GM23338 (cell line): ENCODE measurements at regions not wholly inside any gene's neighbourhood (a gene's known extent, or its start where the extent isn't known, plus 50 kb on each side); places are given as distances from the start of the nearest gene placed in this dataset.

Source experiments
- ATAC-seq: fragments of 200-7000 bp; cut with Tn5 transposase; 3 replicates; pipeline ENCODE4 v1.9.1; 2020
- DNase-seq: peaks from one replicate; pipeline ENCODE4 v3.0.0-alpha.2; 2015; ENCODE audit warnings: low spot score
- H2AFZ ChIP-seq: fragments of 200-600 bp; sonication (generic); 2 replicates; pipeline ENCODE4 v1.8.0; 2016; ENCODE audit warnings: antibody characterized with exemption, mild to moderate bottlenecking, moderate library complexity
- H3F3A ChIP-seq: fragments of 200-600 bp; sonication (generic); replicated peaks from 2 replicates; pipeline ENCODE4 v1.8.0; 2017; ENCODE audit warnings: antibody characterized with exemption, mixed run types, low read depth
- H3K27ac ChIP-seq: fragments of 200-600 bp; sonication (generic); 2 replicates; pipeline ENCODE4 v1.6.1; 2016; ENCODE audit warnings: low read depth
- H3K27me3 ChIP-seq: fragments of 200-600 bp; sonication (generic); 2 replicates; pipeline ENCODE4 v1.8.0; 2016; ENCODE audit warnings: mild to moderate bottlenecking, mixed run types, moderate library complexity; ENCODE audit not compliant: insufficient read depth
- H3K36me3 ChIP-seq: fragments of 200-600 bp; sonication (generic); 2 replicates; pipeline ENCODE4 v1.8.0; 2016; ENCODE audit warnings: mild to moderate bottlenecking; ENCODE audit not compliant: insufficient read depth
- H3K4me1 ChIP-seq: fragments of 200-600 bp; sonication (generic); 2 replicates; pipeline ENCODE4 v1.8.0; 2016; ENCODE audit warnings: mild to moderate bottlenecking, moderate library complexity; ENCODE audit not compliant: insufficient read depth
- H3K4me2 ChIP-seq: fragments of 200-600 bp; sonication (generic); 2 replicates; pipeline ENCODE4 v1.7.1; 2017; ENCODE audit warnings: mixed run types
- H3K4me3 ChIP-seq: fragments of 200-600 bp; sonication (generic); 2 replicates; pipeline ENCODE4 v1.6.1; 2016; ENCODE audit warnings: mixed run types
- H3K79me2 ChIP-seq: fragments of 200-600 bp; sonication (generic); replicated peaks from 2 replicates; pipeline ENCODE4 v1.8.0; 2017; ENCODE audit warnings: mild to moderate bottlenecking; ENCODE audit not compliant: insufficient read depth
- H3K9me2 ChIP-seq: fragments of 200-600 bp; sonication (generic); 2 replicates; pipeline ENCODE4 v1.8.0; 2017; ENCODE audit not compliant: insufficient read depth
- H4K20me1 ChIP-seq: fragments of 200-600 bp; sonication (generic); replicated peaks from 2 replicates; pipeline ENCODE4 v1.8.0; 2017; ENCODE audit warnings: mild to moderate bottlenecking; ENCODE audit not compliant: insufficient read depth
- H3K27ac Mint-ChIP-seq: 2 replicates; pipeline ENCODE4 v1.8.0; 2020; ENCODE audit warnings: inconsistent platforms, mild to moderate bottlenecking, moderate library complexity, mixed read lengths
- H3K27me3 Mint-ChIP-seq: 3 replicates; pipeline ENCODE4 v1.8.0; 2022; ENCODE audit warnings: low read depth, mild to moderate bottlenecking, moderate library complexity, mixed read lengths, inconsistent platforms; ENCODE audit not compliant: insufficient read depth, poor library complexity
- H3K36me3 Mint-ChIP-seq: 3 replicates; pipeline ENCODE4 v1.8.0; 2021; ENCODE audit warnings: low read depth, mild to moderate bottlenecking, inconsistent platforms, moderate library complexity, mixed read lengths
- H3K4me1 Mint-ChIP-seq: 3 replicates; pipeline ENCODE4 v1.8.0; 2020; ENCODE audit warnings: mild to moderate bottlenecking, inconsistent platforms, mixed read lengths
- H3K4me3 Mint-ChIP-seq: 3 replicates; pipeline ENCODE4 v1.8.0; 2021; ENCODE audit warnings: moderate library complexity, mild to moderate bottlenecking, inconsistent platforms, mixed read lengths
- H3K9me3 Mint-ChIP-seq: 3 replicates; pipeline ENCODE4 v1.8.0; 2020; ENCODE audit warnings: moderate library complexity, mild to moderate bottlenecking, inconsistent platforms, mixed read lengths
- CREB1 ChIP-seq: fragments of 250-450 bp; sonication (Bioruptor Pico); IDR thresholded peaks from 2 replicates; pipeline ENCODE4 v1.5.0; 2020; ENCODE audit warnings: low read depth, mild to moderate bottlenecking, moderate library complexity
- ETS1 ChIP-seq: IDR thresholded peaks from 2 replicates; pipeline ENCODE4 v1.6.1; 2016; ENCODE audit warnings: antibody characterized with exemption
- EZH2 ChIP-seq: fragments of 200-600 bp; sonication (generic); IDR thresholded peaks from one replicate; pipeline ENCODE4 v1.8.0; 2017; ENCODE audit warnings: antibody characterized with exemption, mild to moderate bottlenecking, low read depth; ENCODE audit not compliant: unreplicated experiment
- POLR2AphosphoS5 ChIP-seq: IDR thresholded peaks from 2 replicates; pipeline ENCODE4 v1.6.1; 2016; ENCODE audit warnings: antibody characterized with exemption, low read depth
- STAT1 ChIP-seq: IDR thresholded peaks from one replicate; pipeline ENCODE4 v1.6.1; 2016; ENCODE audit warnings: antibody characterized with exemption; ENCODE audit not compliant: unreplicated experiment
- ZNF331 ChIP-seq: fragments of 250-450 bp; sonication (Bioruptor Pico); IDR thresholded peaks from 2 replicates; pipeline ENCODE4 v1.5.0; 2020; ENCODE audit warnings: low read depth, mild to moderate bottlenecking, moderate library complexity
- ZNF462 ChIP-seq: fragments of 250-450 bp; sonication (Bioruptor Pico); IDR thresholded peaks from 2 replicates; pipeline ENCODE4 v1.5.0; 2020; ENCODE audit warnings: mild to moderate bottlenecking, moderate library complexity
- TF ChIP-seq, protein P1 (sequence below), 2 experiments: fragments of 200-600 bp in 1 of 2; sonication (generic) in 1 of 2; conservative IDR thresholded peaks; 2 replicates each; pipeline versions ENCODE4 v1.5.1 to v1.6.1; 2016 to 2017; ENCODE audit warnings: antibody characterized with exemption in 2 of 2, low read depth in 2 of 2, mild to moderate bottlenecking in 2 of 2, moderate library complexity in 1 of 2

GRCh38 chr2:8441986-8442385 lies 239.9 kb upstream of the ID2 start:
- H3K4me1 Mint-ChIP-seq: peaks cover 10% of the 10 kb centered on the region
- TF ChIP-seq STAT1: no peak
- Histone ChIP-seq H3K36me3 (no peaks in the 10 kb centered on the region), H3K4me2 (no peak overlapping the region), H4K20me1 (no peaks in the 10 kb centered on the region), H3K27ac (no peak overlapping the region), H3K27me3 (no peaks in the 10 kb centered on the region), H3K79me2 (no peaks in the 10 kb centered on the region), H3K9me2 (no peaks in the 10 kb centered on the region), H3K4me1 (peaks cover 7% of the 10 kb centered on the region), H3F3A (no peaks in the 10 kb centered on the region), H2AFZ (no peak overlapping the region), H3K4me3 (no peak overlapping the region)
- H3K9me3 Mint-ChIP-seq: peaks cover 12% of the 10 kb centered on the region
- H3K27ac Mint-ChIP-seq: no peak overlapping the region
- peaks cover 5% of the 10 kb centered on the region; the same call in 1 of the 3 replicates for H3K36me3 Mint-ChIP-seq
- no peak overlapping the region for H3K4me3 Mint-ChIP-seq
- no peak for ATAC-seq
- H3K27me3 Mint-ChIP-seq: peaks cover 8% of the 10 kb centered on the region
- DNase-seq: no peak

DNA sequence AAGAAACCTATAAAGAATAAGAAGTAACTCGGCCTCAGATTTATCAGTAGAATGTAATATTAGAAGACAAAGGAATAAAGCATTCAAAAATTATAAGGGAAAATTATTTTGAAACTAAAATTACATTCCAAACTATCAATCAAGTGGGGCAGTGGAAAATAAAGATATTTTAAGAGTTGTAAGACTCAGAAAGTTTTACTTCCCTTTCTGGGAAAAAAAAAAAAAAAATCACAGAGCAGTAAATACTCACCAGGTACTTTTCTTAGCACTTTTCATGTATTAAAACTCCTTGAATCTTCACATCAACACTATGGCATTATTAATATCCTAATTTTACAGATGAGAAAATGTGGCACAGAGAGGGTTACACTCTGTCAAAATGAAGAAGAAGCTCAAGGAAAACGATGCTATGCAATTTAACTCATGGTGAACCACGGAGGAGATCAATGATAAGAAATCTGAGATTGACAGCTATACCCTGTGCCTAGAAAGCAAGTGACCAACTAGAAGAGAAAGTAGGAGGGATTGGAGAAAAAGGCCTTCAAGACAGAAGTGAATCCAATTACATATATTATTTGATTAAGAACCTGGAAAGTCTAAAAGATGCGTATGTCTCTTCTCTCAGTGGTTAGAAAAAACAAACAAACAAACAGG lies 238.9 kb upstream of the ID2 start:
- Histone ChIP-seq H3K9me2 (peaks cover 5% of the 10 kb centered on the region; the same call in 1 of the 2 replicates), H4K20me1 (no peaks in the 10 kb centered on the region), H3F3A (no peaks in the 10 kb centered on the region), H3K79me2 (no peaks in the 10 kb centered on the region), H3K4me3 (no peak overlapping the region), H3K4me2 (no peak overlapping the region), H3K27me3 (no peaks in the 10 kb centered on the region), H3K27ac (no peak overlapping the region), H3K36me3 (no peaks in the 10 kb centered on the region), H2AFZ (no peak overlapping the region), H3K4me1 (peaks cover 7% of the 10 kb centered on the region)
- DNase-seq (no peak), ATAC-seq (no peak)
- Mint-ChIP-seq H3K27me3 (peaks cover 8% of the 10 kb centered on the region), H3K9me3 (peaks cover 4% of the 10 kb centered on the region; the same call in 2 of the 3 replicates), H3K36me3 (no peaks in the 10 kb centered on the region; the same call in 2 of the 3 replicates), H3K4me1 (peaks cover 10% of the 10 kb centered on the region), H3K4me3 (no peak overlapping the region), H3K27ac (no peak overlapping the region)
- no peak for TF ChIP-seq ETS1
- TF ChIP-seq EZH2: no peak
- no peak for TF ChIP-seq CREB1 (CRISPR knock-in tag)
- no peak for TF ChIP-seq POLR2AphosphoS5
- no peak for TF ChIP-seq ZNF462
- TF ChIP-seq ZNF331 (CRISPR knock-in tag): no peak
- no peak for TF ChIP-seq STAT1
- TF ChIP-seq, protein P1, sequence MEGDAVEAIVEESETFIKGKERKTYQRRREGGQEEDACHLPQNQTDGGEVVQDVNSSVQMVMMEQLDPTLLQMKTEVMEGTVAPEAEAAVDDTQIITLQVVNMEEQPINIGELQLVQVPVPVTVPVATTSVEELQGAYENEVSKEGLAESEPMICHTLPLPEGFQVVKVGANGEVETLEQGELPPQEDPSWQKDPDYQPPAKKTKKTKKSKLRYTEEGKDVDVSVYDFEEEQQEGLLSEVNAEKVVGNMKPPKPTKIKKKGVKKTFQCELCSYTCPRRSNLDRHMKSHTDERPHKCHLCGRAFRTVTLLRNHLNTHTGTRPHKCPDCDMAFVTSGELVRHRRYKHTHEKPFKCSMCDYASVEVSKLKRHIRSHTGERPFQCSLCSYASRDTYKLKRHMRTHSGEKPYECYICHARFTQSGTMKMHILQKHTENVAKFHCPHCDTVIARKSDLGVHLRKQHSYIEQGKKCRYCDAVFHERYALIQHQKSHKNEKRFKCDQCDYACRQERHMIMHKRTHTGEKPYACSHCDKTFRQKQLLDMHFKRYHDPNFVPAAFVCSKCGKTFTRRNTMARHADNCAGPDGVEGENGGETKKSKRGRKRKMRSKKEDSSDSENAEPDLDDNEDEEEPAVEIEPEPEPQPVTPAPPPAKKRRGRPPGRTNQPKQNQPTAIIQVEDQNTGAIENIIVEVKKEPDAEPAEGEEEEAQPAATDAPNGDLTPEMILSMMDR (conservative IDR thresholded peaks at IDR 0.05; ENCODE audit: low read depth in 2 of 2): no peak
